Cerebellar cortex (tissue), 1 donor: ENCODE measurements at regions not wholly inside any gene's neighbourhood (a gene's known extent, or its start where the extent isn't known, plus 50 kb on each side); places are given as distances from the start of the nearest gene placed in this dataset.

Experiments used
- DNase-seq: peaks from one replicate; pipeline ENCODE4 v3.0.0-alpha.2; 2015; ENCODE audit warnings: low spot score

- no peak for DNase-seq
Measured at GRCh38 chr1:200252531-200252930, 157.3 kb downstream of the ZNF281 start.

GRCh38 chr1:200250469-200250868 lies 159.4 kb downstream of the ZNF281 start:
- no peak for DNase-seq

GRCh38 chr1:200248541-200248940 lies 161.3 kb downstream of the ZNF281 start:
- no peak for DNase-seq

GRCh38 chr1:200247518-200247917 lies 162.3 kb downstream of the ZNF281 start:
- DNase-seq, result no peak

- no peak for DNase-seq
Measured at GRCh38 chr1:200245473-200245872, 164.4 kb downstream of the ZNF281 start.

- DNase-seq, result no peak
Measured at GRCh38 chr1:200243042-200243437, 166.8 kb downstream of the ZNF281 start.

- no peak for DNase-seq
Measured at GRCh38 chr1:200242110-200243041, 167.5 kb downstream of the ZNF281 start.

GRCh38 chr1:200240656-200241055 lies 169.2 kb downstream of the ZNF281 start:
- DNase-seq, result no peak

- DNase-seq, result no peak
Measured at GRCh38 chr1:200238311-200238710, 171.5 kb downstream of the ZNF281 start.

- no peak for DNase-seq
Measured at GRCh38 chr1:200237066-200237465, 172.8 kb downstream of the ZNF281 start.

- no peak for DNase-seq
Measured at GRCh38 chr1:200234938-200235337, 174.9 kb downstream of the ZNF281 start.

GRCh38 chr1:200233393-200233792 lies 176.4 kb downstream of the ZNF281 start:
- no peak for DNase-seq

GRCh38 chr1:200231787-200232231 lies 178.0 kb downstream of the ZNF281 start:
- DNase-seq, result no peak

- no peak for DNase-seq
Measured at GRCh38 chr1:200230671-200231070, 179.2 kb downstream of the ZNF281 start.

- no peak for DNase-seq
Measured at GRCh38 chr1:200228486-200228885, 181.3 kb downstream of the ZNF281 start.

GRCh38 chr1:200228081-200228480 lies 181.8 kb downstream of the ZNF281 start:
- no peak for DNase-seq
